ENCODE measurements at regions not wholly inside any gene's neighbourhood (a gene's known extent, or its start where the extent isn't known, plus 50 kb on each side); places are given as distances from the start of the nearest gene placed in this dataset.

DNA sequence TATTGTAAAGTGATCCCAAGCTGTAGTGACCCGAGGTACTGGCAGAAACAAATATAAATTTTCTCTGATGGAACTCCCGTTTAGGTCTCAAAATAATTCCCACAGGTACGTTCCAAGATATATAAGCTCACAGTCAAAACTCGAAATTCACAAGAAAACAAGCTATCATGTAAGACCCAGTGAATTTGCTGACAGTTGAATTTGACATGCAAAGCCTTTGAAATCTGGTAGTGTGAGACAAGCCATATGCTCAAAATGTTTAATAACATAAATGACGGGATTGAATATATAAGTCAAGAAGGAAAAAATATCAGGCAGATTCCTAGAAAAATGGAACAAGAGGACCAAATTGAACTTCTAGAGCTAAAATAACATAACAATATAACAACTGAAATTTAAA, 252.8 kb downstream of the TMA16 start:
- intact Hi-C loops (cut with DNase I) = no loop called here
- no peak for DNase-seq (ENCODE audit: low spot score)

DNA sequence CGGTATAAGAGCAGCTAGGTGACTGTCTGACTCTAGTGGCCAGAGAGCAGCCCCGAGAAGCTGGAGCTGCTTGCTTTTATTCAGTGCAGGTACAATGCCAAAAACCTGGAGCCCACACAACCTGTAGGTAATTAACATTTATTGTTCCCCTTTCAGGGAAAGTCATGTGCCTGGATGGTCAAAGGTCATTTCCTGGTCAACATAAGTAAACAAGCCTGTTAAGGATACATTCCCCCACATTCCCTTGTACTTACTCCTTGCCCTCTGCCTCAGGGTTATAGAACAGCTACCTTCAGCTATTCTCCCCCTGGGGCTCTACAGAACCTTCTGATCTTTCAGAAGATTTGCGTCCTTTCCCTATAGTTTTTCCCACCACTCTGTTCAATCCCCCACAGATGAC, 253.4 kb downstream of the TMA16 start:
- intact Hi-C loops (cut with DNase I) = no loop called here
- DNase-seq (ENCODE audit: low spot score) = no peak

DNA sequence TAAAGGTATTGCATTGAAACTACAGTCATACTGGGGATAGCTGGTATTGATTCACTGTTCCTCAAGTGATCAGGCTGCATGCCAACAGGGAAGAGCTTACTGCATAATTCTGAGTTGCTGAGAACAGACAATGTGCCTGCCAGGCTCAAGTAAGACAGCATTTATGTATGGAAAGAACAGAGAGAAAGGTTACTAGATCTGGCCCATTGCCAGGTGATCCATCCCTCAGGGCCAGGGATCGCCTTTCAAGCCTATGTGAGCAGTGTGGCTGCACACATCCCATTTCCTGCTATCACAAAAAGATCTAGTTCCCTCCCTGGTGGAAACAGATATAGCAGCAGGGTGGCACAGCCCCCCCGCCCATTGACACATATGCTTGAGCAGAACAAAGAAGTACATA, 254.0 kb downstream of the TMA16 start:
- DNase-seq (ENCODE audit: low spot score) = no peak
- intact Hi-C loops (cut with DNase I) = no loop called here

DNA sequence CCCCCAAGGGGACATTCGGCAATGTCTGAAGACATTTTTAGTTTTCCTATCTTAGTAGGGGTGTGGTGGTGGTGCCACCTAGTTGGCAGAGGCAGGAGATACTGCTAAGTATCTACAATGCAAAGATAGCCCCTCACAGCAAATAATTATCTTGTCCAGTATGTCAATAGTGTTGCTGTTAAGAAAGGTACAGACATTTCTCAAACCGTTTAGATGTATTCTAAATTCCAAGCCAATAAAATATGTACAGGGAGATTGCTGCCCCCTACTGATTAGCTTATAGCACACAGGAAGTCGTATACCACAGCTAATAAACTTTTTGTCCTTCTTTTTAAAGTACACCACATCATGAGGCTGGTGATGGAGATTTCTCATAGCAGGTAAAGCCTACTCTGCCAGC, 260.5 kb downstream of the TMA16 start:
- intact Hi-C loops (cut with DNase I) = no loop called here
- no peak for DNase-seq (ENCODE audit: low spot score)

DNA sequence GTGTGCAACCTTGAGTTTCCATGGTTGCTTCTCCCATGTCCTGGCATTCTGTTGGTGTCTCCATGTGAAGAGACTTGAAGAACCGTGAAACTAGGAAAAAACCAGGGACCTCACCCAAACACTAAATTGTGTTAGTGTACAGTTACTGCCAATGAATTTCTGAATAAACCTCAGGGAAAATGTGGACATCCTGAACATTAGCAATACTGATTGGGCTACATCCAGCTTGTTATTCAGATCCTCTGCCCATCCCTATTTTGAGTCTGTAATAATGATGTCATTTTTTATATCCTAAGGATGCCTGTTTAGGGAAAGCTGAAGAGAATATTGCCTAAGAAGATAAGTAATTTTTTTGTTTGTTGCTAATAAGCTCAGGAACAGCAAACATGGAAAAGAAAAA, 262.7 kb downstream of the TMA16 start:
- DNase-seq (ENCODE audit: low spot score) = no peak
- intact Hi-C loops (cut with DNase I) = no loop called here

DNA sequence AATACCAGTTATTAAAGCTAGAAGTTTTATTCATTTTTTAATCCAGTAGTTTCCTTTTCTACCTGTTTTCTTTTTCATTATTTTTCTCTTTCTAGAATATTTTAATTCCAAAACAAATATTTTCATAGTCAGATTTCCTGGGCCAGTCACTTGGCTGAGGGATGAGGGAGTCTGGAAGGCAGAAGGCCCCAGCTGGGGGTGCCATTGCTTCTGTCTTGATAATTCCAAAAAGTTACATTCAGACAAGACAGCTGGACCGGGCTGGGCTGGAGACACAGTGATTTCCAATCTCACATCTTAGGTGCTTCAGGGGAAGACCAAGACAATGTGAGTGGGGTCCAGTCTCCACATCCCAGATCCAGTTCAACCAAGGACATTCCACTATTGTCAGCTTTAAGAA, 263.5 kb downstream of the TMA16 start:
- intact Hi-C loops (cut with DNase I) = no loop called here
- DNase-seq (ENCODE audit: low spot score) = no peak

DNA sequence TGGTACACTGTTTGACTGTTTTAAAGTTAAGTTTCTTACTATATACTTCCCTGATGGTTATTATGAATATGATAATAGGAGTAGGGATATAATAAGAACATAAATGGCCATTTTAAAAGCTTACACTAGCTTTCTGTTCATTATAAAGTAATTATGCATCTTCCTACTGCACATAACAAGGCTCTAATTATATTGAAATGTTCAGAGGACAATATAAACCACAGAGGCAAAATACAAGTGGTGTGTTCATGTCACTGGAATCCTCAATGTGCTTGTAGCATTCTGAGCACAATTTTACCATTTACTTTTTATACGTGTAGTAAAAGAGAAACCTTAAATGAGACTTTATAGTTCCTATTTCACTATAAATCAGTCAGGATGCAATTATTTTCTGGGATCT, 268.3 kb downstream of the TMA16 start:
- DNase-seq (ENCODE audit: low spot score) = no peak
- intact Hi-C loops (cut with DNase I) = no loop called here

DNA sequence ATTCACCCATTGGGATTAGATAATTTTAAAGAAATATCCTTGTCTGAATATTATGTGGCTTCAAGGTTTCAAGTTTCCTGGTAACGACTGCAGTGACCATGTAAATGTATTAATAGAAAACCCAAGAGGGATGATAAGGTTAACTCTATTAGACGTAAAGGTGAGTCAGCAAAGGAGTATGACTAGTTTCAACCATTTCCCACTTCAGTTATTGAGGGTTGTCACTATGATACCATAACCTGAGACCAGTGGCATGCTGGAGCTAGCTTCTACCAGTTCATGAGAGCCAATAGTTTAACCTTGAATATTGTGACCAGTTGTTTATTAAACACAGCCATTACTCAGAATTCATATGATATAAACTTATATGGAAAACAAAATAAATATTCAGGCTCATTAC, 270.1 kb downstream of the TMA16 start:
- no peak for DNase-seq (ENCODE audit: low spot score)
- intact Hi-C loops (cut with DNase I) = no loop called here

DNA sequence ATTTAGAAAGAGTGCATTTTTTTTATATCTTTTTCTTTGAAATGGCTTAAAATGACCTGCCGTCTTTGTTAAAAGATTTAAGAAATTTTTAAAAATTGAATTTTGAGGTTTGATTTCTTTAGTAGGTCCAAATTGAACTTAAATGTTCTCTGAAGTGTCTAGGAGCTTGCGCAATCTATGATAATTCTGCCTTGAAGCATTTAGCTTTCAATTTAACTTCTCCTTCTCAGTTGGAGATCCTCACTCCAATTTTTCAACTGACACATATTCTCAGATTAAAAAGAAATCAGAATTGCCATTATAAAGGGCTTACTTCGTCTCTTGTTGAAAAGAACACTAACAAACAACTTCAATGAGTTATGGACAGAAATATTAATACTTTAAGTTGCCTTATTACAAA, 273.5 kb downstream of the TMA16 start:
- DNase-seq (ENCODE audit: low spot score) = no peak
- intact Hi-C loops (cut with DNase I) = no loop called here

DNA sequence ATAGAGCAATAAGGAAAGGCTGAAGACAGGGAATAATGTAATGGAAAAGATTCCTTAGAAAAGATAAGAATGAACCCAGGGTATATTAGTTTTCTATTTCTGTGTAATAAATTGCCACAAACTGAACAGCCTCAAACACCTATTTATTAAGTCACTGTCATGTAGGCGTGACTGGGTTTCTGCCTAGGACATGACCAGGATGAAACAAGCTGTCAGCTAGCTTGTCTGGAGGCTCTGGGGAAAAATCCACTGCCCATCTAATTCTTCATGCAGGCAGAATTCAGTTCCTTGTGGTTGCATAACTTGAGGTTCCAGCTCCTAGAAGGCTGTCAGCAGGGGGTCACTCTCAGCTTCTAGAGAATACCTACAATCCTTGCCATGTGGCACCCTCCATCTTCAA, 277.7 kb downstream of the TMA16 start:
- intact Hi-C loops (cut with DNase I) = no loop called here
- DNase-seq (ENCODE audit: low spot score) = no peak

DNA sequence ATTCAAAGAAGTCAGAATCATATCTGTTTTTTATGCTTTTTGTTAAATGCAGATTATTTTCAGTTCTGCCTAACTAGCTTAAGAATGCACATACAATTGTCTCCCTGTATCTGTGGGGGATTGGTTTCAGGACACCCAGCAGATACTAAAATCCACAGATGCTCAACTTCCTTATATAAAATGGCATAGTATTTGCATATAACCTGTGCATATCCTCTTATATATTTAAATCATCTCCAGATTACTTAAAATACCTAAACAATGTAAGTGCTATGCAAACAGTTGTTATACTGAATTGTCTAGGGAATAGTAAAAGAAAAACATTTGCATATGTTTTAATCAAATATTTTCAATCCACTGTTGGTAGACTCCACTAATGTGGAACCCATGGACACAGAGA, 279.4 kb downstream of the TMA16 start:
- intact Hi-C loops (cut with DNase I) = no loop called here
- no peak for DNase-seq (ENCODE audit: low spot score)

DNA sequence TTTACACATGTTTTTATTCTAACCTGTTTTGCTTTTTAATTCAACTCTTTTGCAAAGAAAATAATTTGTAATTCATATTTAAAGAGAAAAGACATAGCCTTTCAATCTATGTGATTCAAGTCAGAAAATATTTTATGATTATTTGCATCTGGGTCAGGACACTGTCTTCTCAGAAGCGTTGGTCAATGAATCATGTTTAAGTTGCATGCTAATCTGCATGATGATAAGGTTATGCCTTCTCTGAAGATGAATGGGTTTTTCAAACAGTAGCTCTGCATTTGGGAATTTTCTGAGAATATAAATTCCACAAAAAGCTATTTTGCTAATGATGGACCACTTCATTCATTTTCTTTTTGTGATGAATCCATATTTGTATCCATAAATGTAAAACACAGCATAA, 282.5 kb downstream of the TMA16 start:
- intact Hi-C loops (cut with DNase I) = no loop called here
- no peak for DNase-seq (ENCODE audit: low spot score)

DNA sequence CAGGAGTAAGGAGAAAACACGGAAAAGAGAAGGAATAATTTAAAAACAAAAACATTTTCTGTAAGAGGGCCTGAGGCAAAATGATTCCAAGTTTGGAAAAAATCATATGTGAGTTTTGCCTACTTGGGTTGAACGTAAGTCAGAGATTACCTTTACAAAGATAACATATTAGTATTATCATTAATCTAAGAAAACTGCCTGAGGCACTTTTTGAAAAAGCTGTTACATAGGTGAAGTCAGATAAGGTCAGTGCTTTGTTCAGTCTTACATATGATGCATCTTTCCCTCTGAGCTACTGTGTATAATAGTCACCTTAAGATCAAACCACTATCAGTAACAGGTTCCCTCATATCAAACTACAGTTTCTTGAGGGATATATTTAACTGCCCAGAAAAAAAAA, 287.2 kb downstream of the TMA16 start:
- intact Hi-C loops (cut with DNase I) = no loop called here
- no peak for DNase-seq (ENCODE audit: low spot score)

DNA sequence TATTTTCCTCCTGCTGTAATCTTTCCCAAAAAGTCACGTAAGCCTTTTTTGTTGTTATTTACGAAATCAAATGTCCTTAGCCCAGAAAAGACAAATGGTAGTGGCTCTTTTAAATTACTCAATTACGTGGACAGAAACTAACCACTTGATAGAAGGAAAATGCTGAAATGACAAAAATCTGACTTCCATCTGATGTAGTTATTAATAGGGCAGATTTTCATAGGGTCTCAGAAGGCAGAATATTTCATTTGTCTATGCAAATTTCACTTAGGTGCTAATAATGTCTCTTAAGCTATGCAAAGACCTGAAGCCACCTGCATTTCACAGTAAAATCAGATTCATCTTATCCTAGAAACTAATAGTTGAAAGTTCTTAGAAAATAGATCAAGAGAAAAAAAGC, 295.7 kb downstream of the TMA16 start:
- no peak for DNase-seq (ENCODE audit: low spot score)

DNA sequence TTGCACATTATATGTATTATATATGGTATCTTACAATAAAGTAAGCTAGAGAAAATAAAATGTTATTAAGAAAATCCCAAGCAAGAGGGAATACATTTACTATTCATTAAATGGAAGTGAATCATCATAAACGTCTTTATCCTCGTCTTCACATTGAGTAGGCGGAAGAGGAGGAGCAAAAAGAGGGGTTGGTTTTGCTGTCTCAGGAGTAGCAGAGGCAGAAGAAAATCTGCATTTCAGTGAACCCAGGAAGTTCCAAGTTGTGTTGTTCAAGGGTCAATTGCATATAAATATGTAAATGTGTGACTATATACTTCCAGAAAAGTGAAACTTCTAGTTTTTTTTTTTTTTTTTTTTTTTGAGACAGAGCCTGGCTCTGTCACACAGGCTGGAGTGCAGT, 301.4 kb downstream of the TMA16 start:
- intact Hi-C loops (cut with DNase I) = no loop called here

More for the DNA sequence above, 295.7 kb downstream of the TMA16 start:
- intact Hi-C loops (cut with DNase I) = no loop called here

DNA sequence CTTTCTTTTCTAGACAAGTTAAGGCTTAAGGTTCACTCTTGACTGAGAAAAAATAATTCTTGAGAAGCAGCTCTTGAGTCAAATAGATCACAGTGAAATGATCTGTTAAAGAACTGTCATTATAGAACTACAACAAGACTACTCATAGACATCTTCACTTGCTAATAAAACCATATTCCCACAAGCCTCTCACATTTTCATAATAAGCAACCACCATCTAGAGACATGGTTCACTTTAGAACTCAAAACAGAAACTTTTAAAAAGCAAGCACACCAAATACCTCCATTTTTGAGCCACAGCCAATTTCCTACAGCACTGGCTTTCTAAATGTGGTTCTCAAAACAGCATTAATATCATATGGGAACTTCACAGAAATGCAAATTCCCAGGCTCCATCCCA, 309.5 kb downstream of the TMA16 start:
- intact Hi-C loops (cut with DNase I) = no loop called here
- DNase-seq (ENCODE audit: low spot score) = no peak

More for the DNA sequence above, 301.4 kb downstream of the TMA16 start:
- no peak for DNase-seq (ENCODE audit: low spot score)

DNA sequence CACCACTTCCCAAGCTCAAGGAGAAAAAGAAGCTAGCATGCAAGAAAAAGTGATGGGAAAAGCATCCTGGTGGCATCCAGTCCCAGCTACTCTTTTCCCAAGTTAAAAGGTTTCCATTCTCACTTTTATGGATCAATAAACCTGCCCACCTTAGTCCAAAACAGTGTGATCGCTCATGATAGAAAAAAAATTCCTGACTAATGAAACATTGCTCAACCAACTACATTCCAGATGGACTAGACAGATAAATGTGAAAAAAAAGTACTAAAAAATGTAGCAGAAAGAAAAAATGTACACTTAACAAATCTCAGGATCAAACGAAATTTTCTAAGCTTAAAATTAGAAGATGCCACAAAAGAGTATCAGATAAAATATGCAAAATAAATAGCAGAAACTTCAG, 312.2 kb downstream of the TMA16 start:
- no peak for DNase-seq (ENCODE audit: low spot score)
- intact Hi-C loops (cut with DNase I) = no loop called here

DNA sequence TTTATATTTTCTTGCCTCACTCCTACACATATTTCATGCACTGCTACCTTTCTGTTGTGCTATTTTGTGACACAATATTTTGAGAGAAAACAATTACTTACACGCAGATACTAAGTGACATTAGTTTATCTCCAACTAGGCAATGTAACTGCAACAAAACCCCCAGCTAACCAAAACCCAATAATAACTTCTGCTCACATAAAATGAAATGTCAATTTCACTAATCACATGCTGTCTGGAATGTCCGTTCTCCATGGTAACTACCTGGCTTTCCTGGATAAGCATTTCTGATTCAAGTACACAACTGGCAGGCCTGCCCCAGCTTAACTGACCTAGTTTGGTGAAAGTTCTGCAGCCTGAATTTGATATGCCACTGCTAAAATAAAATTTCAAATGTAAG, 313.5 kb downstream of the TMA16 start:
- no peak for DNase-seq (ENCODE audit: low spot score)
- intact Hi-C loops (cut with DNase I) = no loop called here

DNA sequence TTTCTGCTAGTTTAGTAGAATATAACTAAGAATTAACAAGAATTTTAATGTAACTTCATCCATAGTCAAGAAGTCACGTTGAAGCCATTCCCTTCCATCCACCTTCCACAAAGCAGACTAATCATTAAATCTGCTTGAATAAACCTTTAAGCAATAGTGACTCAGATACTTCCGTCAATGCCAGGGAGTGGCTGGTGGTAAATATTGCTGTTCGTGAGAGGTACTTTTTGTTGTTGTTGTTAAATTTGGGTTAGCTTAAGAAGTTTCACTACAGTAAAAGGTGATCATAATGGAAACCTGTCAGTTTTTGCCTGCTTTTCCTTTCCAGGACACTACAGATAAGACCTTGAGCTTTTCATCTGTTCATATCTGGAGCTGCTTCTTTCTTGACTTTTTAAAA, 316.3 kb downstream of the TMA16 start:
- no peak for DNase-seq (ENCODE audit: low spot score)
- intact Hi-C loops (cut with DNase I) = no loop called here

DNA sequence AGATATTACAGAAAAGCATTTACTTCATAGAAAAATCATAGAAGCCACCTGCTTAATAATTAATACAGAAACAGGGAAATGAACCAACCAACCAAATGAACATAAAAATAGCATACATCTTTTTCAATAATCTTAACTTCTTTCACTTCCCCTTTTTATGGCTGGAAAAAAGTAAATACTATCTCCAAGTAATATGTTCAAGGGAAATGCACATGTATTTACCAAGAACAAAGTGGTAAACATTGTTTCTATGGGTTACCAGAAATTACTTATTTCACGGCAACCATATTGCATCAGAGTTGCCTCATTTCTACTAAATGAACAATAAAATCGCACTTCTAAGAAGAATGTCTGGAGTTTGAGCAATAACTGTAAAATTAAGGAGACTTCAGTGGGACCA, 321.3 kb downstream of the TMA16 start:
- intact Hi-C loops (cut with DNase I) = no loop called here
- DNase-seq (ENCODE audit: low spot score) = no peak

DNA sequence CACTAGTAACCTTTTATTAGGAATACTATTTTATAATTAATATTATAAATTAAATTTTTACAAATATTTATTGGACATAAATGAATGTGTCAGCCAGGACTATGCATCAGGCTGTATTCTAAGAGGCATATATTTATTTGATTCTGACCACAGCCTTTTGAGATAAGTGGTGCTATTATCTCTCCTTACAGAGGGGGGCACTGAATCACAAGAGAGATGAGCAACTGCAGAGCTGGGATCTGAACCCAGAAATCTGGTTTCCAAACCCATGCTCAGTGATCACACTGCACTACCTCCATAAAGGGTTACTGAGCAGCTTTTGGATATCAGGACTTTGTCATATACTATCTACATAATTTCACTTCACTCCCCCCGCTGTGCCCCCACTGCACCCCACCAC, 322.0 kb downstream of the TMA16 start:
- intact Hi-C loops (cut with DNase I) = no loop called here

DNA sequence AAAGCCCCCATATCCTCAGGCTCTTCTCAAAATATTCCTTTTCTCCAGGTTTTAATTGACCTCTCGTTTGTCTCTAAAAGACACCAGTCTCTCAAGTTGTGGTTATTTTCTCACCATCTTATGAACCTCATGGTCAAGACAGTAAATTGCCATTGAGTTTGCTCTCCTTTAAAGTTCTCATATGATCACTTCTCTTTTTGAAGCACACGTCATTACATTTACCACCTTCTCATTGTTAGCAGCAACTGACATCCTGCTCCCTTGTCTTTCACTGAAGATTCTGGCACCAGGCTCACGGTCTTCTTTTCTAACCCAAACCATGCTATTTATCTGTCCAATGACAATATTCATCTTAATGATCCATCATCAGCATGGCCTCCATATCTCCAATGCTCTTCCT, 324.2 kb downstream of the TMA16 start:
- DNase-seq (ENCODE audit: low spot score) = no peak
- intact Hi-C loops (cut with DNase I) = no loop called here

More for the DNA sequence above, 322.0 kb downstream of the TMA16 start:
- no peak for DNase-seq (ENCODE audit: low spot score)

DNA sequence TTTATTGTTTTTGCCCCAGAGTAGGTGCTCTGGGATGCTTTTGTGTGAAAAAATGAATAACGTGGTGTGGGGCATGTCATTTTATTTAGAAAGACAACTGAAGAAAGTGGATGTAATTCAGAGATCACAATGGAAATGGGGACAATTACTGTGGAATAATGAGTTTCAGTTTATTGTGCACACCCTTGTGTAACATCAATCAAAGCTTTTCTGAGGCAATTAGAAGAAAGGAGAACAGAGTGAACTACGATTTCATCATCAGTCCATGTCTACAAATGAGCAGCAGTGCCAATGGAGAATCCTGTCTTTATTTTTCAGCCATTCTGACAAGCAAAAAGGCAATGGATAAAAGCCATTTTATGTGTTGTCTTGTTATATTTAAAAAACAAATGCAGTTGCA, 339.2 kb downstream of the TMA16 start:
- no peak for DNase-seq (ENCODE audit: low spot score)
- intact Hi-C loops (cut with DNase I) = no loop called here
